NCI-H446 treated with DMSO at 0.1 percent for 48 hours (cell line): ENCODE measurements at regions not wholly inside any gene's neighbourhood (a gene's known extent, or its start where the extent isn't known, plus 50 kb on each side); places are given as distances from the start of the nearest gene placed in this dataset.
A peak's percentile ranks its signal among the peaks of the same experiment; 100 is the strongest.

ENCODE experiments used
- DNase-seq: peaks from one replicate; lab custom pipeline; 2025; lab: John Stamatoyannopoulos, UW

GRCh38 chr7:16978358-16979244, 96.8 kb upstream of the AGR3 start:
- no peak for DNase-seq

DNA sequence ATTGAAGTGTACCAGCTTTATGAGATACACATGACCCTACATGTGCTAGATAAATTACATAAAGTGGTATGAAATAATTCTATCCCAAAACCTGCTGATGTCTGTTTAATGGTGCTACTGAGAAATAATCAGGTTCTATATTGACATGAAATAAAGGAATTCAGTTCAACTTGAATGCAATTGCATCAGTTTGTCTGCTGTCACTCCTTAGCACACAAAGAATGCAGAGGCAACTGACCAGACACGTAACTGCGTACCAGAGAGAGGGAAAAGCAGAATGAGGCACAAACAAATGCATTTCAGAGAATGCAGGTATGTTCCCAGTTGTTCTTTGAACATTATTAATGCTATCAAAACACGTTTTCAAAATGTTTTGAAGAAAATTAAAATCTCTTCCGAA, 98.8 kb upstream of the AGR3 start:
- DNase-seq = no peak

- no peak for DNase-seq
Measured at GRCh38 chr7:16982640-16983350, 101.0 kb upstream of the AGR3 start.

DNA sequence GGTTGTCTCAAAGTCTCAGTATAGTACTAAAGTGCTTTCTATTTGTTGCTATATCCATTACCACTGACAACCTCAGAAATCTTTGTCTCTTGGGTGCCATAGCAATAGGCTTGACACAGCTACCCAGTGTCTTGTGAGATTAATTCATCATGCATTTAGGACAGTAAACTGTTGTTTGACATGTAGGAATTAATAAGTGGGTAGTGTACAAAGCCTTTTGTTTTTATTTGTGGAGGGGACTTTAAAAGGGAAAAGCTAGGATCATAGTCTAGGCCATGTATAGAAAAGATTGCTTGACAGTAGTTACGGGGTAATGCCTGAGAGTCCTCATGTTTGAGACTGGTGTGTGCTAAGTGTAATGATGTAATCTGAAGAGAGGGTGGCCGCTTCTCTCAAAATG, 102.6 kb upstream of the AGR3 start:
- DNase-seq = no peak

- DNase-seq = no peak
Measured at GRCh38 chr7:16985621-16986020, 103.8 kb upstream of the AGR3 start.

- no peak for DNase-seq
Measured at GRCh38 chr7:16986755-16987154, 105.0 kb upstream of the AGR3 start.

DNA sequence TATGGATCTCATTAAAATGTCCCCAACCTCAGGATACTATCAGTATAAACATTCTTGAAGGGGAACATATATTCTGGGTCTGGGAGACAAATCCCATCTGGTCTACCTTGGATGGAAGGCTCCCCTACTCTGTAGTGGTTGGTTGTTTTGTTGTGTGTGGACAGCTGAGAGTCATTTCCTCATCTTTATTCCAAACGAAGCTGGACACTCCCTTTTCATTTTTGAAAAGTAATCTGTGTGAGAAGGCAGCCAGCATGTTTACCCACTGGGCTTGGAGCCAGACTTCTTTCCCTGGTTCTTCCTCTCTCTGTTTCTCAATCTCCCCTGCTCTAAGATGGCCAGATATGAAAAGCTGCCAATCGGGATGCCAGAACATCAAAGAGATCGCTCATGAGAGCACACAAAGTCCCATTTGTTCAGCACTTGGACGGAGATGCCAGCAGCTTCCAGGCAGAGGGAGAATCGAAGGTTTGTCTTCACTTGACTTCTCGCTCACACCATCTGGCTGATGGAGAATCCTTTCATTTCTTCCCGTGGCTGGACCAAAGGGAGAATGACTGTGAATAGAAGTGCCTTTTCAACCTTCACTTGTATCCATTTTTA, 108.1 kb upstream of the AGR3 start:
- peak; percentile 30 for DNase-seq

- no peak for DNase-seq
Measured at GRCh38 chr7:16991551-16991950, 109.8 kb upstream of the AGR3 start.

GRCh38 chr7:16993543-16993942, 111.8 kb upstream of the AGR3 start:
- DNase-seq = no peak

GRCh38 chr7:16998481-16999051, 116.8 kb upstream of the AGR3 start:
- no peak for DNase-seq

- DNase-seq = no peak
Measured at GRCh38 chr7:16999541-17000267, 117.9 kb upstream of the AGR3 start.

- no peak for DNase-seq
Measured at GRCh38 chr7:17005271-17005670, 123.5 kb upstream of the AGR3 start.

DNA sequence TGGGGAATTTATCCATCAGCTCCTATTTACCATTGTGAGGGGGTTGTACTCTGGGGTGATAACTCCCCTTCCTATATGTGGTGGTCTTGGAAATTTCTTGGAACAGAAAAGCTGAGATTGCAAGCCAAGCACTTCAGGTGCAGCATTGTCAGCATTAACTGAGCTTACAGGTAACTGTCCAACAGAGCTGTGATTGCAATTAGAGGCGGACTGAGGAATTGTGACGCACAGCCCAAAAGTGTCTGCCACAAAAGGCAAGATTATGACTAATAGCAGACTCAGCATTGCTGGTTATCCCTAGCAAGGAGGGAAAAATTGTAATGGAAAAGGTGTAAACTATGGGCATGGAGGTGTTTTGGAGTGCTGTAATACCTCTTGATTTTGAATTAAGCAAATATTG, 126.1 kb upstream of the AGR3 start:
- DNase-seq = no peak

DNA sequence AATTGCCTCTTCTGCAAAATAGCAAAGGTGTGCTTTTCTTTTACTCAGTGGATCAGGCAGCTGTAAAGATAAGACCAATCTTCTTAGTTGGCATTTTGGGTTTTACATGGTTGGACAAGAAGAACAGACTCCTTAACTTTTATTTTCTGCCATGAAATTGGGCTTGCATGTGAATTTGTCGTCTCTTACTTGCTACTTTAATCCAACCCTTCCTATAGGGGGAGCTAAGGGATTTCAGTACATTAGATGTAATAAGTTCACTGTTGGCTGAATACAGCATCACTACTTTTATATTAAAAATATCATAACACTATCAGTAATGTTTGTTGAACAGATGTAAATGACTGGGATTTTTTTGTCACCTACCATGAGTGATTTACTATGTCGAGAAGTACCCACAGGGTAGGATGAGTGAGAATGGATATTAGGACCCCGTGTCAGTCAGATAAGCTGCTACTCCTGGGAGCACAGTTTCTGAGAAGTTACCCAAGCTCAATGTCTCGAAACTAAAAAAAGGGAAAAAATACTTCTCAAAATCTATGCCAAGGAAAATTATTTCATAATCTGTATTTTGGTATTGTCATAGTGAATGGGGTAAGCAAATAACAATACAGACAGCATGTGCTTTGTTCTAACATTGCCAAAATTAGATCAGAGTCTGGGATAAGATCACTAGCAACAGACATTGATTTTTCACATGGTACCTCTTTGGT, 127.4 kb upstream of the AGR3 start:
- no peak for DNase-seq

GRCh38 chr7:17009933-17010332, 128.2 kb upstream of the AGR3 start:
- no peak for DNase-seq

GRCh38 chr7:17010637-17011300, 129.0 kb upstream of the AGR3 start:
- no peak for DNase-seq

GRCh38 chr7:17013204-17013603, 131.4 kb upstream of the AGR3 start:
- DNase-seq = no peak

DNA sequence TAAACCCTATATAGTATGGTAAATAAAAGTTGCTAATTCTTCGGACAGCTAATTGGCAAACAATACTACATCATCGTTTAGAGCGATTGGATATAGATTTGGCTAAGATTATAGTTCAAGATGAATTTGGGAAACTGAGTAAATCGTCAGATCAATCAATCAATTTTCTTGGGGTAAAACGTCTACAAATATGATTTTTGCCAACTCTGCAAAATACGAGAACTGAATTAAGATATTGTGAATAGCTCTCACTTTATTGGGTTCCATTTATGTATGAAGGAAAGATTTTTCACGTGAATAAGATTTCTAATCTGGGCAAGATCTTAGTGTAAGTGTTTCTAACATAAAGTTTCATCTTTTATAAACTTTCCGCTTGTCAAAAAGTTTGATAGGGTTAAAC, 132.9 kb upstream of the AGR3 start:
- DNase-seq = no peak

GRCh38 chr7:17015598-17016031, 133.8 kb upstream of the AGR3 start:
- no peak for DNase-seq

DNA sequence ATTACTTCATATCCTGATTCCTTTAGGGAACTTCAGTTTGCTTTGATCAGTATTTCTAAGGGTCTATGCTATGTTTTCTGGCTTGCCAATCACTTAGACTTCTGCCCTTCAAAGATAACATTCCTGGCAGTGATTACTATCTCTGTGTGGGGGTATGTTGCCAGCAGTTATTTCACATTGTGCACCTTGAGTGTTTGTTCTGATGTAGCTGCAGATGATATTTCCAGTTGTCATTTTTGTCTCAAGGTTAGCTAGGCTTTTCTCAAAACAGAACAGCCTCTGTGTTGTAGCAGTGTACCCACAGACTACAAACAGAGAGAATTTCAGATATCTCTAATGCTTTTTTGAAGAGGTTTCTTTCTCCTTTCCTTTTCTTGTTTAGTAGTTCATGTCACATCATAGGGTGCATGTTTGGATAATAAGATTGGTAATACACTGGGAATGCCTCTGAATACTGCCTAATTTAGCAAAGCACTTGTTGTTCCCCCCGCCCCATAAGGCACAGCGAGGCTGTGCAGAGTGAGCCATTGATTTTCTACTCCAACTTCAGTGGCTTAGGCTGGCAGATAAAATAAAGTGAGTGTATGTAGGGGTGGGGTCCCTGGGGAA, 134.7 kb upstream of the AGR3 start:
- no peak for DNase-seq
